G401 (cell line): ENCODE measurements at regions not wholly inside any gene's neighbourhood (a gene's known extent, or its start where the extent isn't known, plus 50 kb on each side); places are given as distances from the start of the nearest gene placed in this dataset.

Source experiments
- DNase-seq: peaks from one replicate; pipeline ENCODE4 v3.0.0-alpha.2; 2015; ENCODE audit warnings: low spot score
- in situ Hi-C: cut with HindIII; loops from 2 replicates; pipeline ENCODE4 v1.10.0; 2016; ENCODE audit warnings: low sequenced_read_pairs, mixed read lengths

DNA sequence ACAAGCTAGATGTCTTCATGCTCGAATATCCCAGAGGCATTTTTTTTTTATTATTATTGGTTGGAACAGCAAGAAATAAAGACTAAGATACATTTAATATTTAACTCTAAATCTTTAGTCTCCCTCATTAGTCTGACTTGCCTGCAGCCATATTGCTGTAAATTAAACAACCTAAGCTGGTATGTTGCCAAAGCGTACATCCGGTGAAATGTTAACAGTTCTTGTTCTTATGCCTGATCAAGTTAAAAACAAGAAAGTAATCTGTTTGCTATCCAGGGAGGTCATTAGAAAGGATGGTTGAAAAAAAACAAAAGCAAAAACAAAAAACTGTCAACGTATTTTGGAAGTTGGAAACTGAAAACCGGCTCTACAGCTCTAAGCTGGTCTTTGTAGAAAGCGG, 125.9 kb upstream of the NABP1 start:
- DNase-seq: no peak
- in situ Hi-C loops: no loop called here

DNA sequence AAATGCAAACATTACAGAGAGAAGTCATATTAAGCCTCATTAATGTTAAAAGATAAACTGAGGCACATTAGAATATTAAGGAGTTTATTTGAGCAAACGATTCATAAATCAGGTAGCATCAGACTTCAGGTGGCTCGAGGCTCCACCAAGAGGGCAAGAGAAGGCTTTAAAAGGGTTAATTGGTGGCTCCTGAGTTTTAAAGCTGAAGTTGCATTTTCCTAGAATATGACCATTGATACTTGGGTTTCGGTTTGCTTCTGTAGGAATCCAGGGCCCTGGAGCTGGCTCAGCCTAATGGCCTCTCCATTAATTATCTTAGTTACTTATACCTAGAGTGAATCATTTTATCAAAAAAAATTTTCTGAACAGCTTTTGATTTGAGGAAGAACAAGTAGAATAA, 123.7 kb upstream of the NABP1 start:
- in situ Hi-C loops: no loop called here

DNA sequence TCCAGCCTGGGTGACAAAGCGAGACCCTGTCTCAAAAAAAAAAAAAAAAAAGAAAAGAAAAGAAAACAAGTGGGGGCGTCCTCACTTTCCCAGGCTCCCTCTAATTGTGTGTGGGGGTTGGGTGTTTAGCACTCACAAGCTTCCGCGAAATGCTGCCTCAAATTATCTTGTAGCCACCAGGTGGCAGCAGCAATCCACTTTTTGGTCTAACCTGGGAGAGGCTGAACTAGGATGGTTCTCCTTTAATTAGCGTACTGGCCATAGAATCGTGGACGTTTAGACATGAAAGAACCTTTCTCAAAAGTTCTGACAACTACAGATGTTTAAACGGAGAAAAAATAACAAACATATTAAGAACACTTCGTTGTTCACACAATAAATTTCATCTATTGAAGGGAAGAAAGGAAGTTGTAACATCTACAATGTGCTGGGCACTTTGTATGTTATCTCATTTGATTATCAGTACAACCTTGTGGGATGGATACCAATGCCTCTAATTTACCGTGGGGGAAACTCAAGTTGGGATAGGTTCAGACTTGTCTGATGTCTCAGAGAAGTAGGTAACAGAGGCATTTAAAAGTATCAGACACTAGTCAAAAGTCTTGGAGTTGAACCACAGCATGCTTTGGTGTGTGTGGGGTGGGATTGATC, 122.7 kb upstream of the NABP1 start:
- in situ Hi-C loops: no loop called here

More for the DNA sequence above, 123.7 kb upstream of the NABP1 start:
- DNase-seq: no peak

DNA sequence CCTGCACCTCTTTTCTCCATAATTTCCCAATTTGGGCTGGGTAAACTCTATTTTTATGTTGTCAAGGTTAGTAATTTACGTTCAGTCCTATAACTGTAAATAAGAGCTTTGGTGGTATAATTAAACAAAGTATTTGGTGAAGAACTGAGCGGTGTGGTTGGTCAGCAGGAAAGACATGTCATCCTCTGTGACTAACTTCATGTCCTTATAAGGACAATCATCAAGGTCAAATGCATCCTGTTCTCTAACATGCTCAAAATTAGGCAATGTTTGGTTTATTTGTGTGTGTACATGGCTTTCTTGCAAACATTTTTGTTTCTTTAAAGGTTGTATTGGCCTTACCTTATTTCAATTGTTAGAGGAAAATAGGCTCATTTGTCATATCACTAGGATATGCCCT, 121.5 kb upstream of the NABP1 start:
- in situ Hi-C loops: no loop called here
- no peak for DNase-seq

More for the DNA sequence above, 122.7 kb upstream of the NABP1 start:
- DNase-seq: peak; percentile 78

DNA sequence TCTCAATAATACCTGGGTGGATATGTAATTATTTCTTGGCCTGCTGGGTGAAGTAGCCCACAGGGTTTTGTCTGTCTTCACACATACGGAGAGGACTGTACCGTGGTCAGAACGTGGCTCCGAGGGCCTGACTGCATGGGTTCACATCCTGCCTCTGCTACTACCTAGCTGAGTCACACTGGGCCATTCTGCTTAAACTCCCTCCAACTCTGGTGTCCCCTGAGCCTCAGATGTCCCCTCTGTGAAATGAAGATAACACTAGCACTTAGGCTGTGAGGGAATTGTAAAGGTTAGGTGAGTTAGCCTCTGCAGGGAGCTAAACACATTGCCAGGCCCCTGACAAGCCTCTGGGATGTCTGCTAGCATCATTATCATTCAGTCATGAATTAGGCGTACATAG, 120.1 kb upstream of the NABP1 start:
- DNase-seq: no peak
- in situ Hi-C loops: no loop called here

DNA sequence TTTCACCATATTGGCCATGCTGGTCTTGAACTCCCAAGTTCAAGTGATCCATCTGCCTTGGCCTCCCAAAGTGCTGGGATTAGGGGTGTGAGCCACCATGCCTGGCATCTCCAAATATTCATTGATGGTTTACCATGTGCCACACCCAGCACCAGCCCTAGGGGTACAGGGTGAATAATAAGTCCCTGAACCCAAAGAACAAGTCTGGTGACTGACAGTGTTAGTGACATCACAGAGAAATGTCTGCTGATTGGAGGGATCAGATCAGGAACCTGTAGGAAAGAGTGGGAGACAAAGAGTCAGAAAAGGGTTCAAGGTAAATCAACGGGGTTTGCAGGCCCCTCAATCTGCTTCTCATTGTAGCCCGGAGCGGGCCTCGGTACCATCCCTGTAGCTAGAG, 118.4 kb upstream of the NABP1 start:
- in situ Hi-C loops: no loop called here
- no peak for DNase-seq

DNA sequence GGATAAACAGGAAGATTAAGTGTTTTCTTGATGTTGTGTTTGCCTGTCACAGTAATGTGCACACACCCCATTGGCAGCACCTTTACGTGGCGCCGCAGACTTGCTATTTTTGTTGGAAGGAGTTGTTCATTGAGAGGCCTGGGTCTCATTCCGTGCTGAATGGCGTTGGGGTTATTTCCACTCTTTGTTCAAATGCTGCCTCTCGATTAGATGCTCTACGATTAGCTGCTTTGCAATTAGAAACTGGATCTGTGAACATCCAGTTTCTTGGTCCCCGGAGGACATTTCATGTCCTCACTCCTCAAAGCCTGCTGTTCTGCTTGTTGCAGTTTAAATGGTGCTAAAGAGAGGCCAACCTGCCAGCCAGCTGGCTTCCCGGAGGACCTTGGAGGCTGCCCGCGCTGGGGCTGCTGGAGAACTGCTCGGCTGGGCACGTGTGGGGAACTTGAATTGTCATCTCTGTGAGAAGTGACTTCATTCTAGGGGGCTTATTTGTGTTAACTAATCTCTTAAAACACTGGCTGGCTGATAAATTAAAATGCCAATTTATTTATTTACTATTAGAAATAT, 117.4 kb upstream of the NABP1 start:
- DNase-seq: peak; percentile 8
- in situ Hi-C loops: no loop called here

DNA sequence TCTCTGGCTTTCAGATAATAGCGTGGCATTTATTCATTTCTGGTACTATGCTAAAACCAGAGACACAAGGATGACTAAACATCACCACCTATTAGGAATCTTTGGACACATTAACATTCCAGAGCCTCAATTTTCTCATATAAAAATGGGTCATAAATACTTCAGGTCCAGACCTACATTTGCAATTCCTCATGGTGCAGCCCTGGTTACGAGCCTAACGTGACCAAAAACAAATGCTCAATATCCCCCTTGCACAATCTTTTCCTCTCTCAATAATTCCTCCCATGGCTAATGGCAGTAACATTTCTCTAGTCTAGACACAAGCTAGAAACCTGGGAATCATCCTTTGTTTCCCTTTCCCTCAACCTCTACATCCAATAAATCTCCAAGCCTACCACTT, 112.8 kb upstream of the NABP1 start:
- DNase-seq: no peak

DNA sequence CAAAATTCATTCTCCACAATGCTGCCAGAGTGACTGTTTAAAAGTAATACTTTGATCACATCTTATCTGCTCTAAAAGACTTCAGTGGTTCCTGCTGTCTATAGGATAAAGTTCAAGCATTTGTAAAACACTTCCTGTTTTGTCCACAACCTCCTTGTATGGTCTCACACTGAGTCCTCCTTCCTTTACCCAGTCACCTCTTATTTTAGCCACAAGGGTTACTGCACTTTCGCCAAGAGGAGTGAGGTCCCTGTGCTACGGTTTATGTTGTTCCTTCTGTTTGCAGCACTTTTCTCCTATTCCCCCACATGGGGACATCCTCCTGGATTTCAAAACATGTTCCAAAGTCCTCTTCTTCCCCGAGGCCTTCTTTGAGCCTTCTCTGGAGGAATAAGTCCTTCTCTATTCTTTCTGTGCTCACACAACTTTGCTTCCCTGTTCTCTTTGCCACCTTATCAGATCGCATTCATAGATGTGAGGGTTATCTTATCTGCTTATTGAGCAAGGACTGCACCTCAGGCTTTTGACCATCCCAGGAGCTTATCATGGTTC, 112.2 kb upstream of the NABP1 start:
- in situ Hi-C loops: no loop called here
- no peak for DNase-seq

More for the DNA sequence above, 112.8 kb upstream of the NABP1 start:
- in situ Hi-C loops: no loop called here

DNA sequence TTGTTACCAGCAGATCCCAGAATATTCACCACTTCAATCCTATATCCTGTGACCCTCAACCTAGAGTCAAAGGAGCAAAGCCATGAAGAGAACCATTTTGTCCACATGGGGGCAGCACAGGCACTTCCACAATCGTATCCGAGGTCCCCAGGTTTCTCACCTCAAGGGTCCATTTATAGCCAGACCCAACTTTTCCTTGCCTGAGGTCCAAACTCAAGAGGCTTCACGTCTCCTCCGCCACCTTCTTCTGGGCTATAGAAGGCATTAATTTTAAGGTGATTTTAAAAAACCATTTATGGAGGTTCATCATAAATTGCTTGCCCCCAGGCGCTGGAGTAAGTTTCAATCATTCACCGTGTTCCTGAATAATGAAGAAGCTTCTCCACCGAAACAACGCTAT, 111.6 kb upstream of the NABP1 start:
- in situ Hi-C loops: no loop called here

DNA sequence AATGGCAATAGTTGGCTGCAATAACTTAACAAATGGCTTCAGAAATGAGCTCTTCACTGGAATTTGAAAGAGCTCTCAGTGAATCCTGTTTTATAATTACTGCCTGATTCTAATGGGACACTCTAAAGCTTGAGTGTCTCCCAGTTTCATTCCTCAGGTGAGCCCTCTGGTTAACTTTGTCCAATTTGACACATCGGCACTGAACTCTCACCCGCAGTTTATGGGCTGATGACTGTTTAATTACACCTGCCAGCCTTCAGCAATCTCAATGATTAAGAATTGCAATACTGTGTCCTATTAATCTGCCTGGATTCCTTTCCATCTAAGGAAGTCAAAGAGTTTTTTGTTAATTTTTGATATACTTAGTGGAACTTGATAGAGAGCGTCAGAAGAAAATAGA, 110.7 kb upstream of the NABP1 start:
- DNase-seq: no peak
- in situ Hi-C loops: no loop called here

More for the DNA sequence above, 111.6 kb upstream of the NABP1 start:
- peak; percentile 25 for DNase-seq

DNA sequence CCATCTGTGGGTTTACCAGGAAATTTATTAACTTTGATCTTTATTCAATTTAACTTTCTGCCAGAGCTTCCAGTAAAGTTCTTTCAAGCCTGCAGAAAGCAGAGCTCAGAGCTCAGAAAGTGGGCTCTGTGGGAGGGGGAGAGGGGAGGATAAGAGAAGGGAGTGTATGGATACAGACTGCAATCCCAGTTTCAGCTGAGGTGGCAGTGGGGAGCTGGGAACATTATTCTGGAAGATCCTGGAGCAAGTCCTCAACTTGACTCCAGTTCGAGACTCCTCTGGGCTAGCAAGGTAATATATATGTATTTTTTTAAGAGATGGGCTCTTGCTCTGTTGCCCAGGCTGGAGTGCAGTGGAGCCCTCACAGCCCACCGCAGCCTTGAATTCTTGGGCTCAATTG, 108.9 kb upstream of the NABP1 start:
- no peak for DNase-seq

DNA sequence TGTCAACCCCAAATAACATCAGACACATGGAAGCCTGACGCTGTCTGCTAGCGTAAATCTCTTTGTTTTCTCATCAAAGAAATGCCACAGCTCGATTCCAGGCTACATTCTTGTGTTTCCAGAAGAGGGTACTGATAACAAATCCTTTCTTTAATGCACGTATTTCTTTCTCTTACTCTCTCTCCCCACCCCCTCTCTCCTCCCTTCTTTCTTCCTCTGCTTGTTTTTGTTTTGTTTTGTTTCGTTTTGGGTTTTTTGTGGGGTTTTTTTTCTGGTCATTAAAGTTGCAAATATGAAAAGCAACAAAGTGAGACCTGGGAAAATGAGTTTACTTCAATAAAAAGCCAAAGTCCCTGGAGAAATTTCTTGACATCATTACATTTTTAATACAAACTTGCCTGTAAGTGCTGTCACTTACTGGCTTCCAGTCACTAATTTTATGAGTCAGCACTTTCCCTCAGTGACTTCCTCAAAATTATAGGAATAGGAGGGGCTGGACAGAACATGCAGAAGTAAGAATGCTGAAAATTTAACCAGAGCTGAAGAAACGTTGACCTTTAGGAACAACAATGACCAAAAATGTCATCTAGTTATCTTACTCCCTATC, 106.7 kb upstream of the NABP1 start:
- in situ Hi-C loops: no loop called here
- DNase-seq: no peak

More for the DNA sequence above, 108.9 kb upstream of the NABP1 start:
- in situ Hi-C loops: no loop called here

DNA sequence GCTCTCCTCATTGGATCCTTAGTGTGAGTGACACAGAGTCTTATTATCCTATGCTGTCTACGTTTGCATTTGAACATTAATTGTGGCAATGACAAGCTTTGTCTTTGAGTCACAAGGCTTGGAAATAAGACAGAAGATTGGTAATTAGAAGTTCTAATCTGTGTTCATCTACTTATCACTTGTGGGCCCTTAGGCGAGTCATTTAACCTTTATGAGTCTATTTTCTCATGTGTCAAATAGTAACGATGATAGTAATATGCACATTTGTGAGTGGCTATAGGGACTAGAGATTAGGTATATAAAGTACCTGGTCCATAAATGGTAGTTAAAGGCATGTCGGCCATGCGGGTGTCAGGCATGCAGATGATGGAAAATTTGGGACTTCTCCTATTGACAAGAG, 105.6 kb upstream of the NABP1 start:
- in situ Hi-C loops: no loop called here
- DNase-seq: no peak

DNA sequence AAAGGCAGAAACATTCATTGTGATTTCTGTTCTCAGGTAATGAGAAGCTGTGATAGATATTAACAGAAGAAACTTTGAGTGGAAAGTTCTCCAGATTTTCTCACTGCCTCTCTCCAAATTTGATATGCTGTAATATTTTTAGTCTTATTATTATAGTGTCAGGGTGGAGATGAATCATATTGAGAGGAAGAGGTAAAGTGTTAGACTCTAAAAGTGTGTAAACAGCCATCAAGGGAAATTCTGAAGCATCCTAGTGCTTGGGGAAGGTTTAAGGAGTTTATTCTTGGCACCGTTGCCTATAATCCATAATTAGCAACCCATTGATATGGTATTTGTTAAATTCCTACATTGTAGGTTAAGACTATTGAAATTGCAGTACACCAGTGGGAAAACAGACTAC, 104.7 kb upstream of the NABP1 start:
- DNase-seq: no peak
- in situ Hi-C loops: no loop called here

DNA sequence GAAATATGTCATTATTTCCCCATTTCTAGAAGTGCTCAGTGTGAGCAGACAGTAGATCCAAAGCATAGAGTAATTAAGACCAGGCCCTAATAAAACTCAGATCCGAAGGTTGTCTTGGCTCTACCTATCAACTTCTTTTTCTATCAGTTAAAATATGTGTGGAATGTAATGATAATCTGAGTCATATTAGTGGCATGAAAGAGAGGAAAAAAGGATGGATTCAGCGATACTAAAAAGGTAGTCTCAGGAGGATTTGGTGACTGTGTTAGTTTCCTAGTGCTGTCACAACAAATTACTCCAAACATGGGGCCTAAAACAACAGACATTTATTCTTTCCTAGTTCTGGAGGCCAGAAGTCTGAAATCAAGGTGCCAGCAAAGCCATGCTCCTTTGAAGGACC, 103.7 kb upstream of the NABP1 start:
- in situ Hi-C loops: no loop called here
- no peak for DNase-seq

DNA sequence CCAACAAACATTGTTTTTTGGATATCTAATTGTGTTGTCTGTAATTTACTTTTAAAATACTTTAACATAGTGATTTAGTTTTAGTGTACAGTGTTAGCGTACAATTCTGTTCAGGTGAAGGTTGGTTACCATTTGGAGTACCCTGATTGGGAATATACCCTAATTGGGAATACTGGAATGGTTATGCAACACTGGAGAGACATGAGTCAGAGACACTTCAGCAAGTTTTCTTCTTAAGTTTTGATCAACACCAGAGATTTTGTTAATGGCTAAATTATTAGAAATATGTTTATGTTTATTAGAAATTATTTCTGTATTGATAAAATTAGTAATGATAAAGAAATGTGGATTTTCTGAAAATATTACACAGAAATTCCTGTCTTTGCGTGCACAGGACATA, 100.3 kb upstream of the NABP1 start:
- DNase-seq: no peak
- in situ Hi-C loops: no loop called here

DNA sequence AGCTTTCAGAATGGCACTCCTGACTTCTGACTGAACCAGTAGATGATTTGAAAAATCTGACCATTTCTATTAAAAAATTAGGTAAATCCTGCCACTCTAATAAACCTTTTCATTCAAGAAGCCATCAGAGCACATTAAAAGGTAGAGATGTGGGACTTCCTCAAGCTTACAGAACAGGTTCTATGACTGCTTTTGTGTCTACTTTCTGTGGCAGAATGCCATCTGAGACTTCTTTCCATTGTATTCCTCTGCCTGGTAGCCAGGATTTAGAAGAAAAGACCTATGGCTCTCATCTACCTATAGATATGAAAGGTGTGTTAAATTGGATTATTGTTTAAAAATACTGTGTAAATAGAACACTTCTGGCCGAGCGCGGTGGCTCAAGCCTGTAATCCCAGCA, 99.9 kb upstream of the NABP1 start:
- DNase-seq: no peak
- in situ Hi-C loops: no loop called here

DNA sequence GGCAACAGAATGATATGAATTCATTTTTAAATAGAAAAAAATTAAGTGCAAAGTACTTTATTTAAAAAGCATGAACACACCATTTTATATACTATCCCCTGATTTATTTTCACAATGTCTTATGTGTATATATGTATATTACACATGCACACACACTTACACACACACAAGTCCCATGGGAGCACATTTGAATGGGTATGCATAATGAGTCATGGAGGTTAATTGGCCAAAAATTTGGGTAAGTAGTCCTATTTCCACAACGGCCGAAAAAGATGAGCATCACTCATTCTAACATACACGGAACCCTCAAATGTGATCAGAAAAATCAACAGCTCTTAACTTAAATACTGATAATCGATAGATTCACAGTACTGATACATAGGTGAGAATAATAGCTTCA, 97.4 kb upstream of the NABP1 start:
- DNase-seq: no peak
- in situ Hi-C loops: no loop called here

DNA sequence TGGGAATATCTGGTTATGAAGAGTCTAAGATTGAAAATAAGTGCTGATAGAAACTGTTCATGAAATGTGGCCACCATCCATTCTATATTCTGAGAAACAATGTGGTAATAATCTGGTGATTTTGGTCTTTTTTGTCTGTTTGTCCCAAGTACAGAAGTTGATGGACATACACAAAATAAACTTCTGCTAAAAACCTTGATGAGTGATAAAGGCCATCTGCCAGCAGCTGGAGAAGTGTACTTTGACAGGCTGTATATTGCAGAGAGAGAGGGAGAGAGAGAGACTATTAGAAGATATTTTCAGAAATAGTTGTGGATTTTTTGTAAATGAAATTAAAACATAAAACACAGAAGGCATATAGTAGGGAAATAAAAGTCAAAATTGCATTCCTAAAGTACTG, 96.9 kb upstream of the NABP1 start:
- in situ Hi-C loops: no loop called here
- no peak for DNase-seq

DNA sequence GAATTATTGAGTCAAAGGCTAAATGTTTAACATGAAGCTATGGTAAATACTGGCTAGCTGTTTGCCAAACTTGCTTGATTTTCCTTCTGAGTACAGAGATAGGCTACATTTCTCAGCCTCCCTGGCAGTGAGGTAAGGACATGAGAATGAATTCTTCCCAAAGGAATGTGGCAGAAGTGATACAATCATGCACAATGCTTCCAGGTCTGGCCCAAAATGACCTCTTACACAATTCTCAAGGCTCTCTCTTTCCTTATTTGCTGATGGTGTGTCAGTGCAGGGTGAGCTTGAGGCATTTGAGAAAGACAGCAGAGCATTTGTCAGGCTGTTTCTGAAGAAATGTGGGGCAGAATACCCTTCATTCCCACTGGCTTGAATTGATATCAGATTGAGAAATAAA, 95.6 kb upstream of the NABP1 start:
- in situ Hi-C loops: no loop called here
- DNase-seq: no peak
